CD1c-positive myeloid dendritic cell (primary cell): ENCODE measurements at regions not wholly inside any gene's neighbourhood (a gene's known extent, or its start where the extent isn't known, plus 50 kb on each side); places are given as distances from the start of the nearest gene placed in this dataset.
"Not testable (repeated sequence)": the region's sequence is repeated elsewhere in the genome, so short reads cannot be mapped to it uniquely, and the experiment has no call there.

Source experiments
- DNase-seq: peaks from one replicate; pipeline ENCODE4 v3.0.0-alpha.2; 2016; ENCODE audit errors: extremely low spot score

- DNase-seq, result not testable (repeated sequence)
These were observed 710.3 kb upstream of the INTU start for GRCh38 chr4:126922328-126922938.

DNA sequence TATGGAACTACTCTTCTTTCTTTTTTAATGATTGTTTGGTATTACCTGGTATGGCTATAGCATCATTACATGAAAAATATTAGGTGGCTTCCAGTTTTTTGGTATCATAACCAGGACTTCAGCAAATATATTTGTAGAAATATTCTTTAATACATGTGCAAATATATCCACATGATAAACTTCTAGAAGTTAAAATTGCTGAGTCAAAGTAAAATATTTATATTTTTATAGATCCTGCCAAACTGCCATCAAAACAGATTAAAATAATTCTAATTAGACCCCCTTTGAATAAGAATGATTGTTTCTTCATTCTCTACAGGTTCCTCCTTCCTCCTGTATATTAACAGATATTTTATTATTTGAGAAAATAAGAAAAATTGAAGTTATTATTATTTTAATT is 708.5 kb upstream of the INTU start:
- DNase-seq, result no peak

GRCh38 chr4:126930059-126930458 is 702.7 kb upstream of the INTU start:
- DNase-seq, result not testable (repeated sequence)

- DNase-seq, result no peak
These were observed 697.0 kb upstream of the INTU start for GRCh38 chr4:126935801-126936200.

DNA sequence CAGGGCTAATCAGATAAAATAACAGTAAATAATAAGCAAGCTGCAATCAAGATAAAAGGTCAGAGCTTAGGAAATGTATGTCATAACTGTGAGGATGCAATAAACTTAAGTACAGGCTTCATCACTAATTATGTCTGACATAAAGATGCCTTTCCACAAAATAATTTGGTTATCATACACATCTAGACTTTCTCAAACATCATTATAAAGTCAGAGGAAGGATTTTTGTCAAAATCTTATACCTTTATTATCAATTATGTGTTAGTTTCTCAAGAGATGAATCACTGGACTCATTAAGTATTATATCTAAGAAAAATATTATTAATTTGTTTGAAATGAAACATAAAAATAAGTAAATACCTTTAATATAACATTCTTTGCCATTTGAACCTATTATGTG is 695.4 kb upstream of the INTU start:
- no peak for DNase-seq

- DNase-seq, result no peak
These were observed 694.8 kb upstream of the INTU start for GRCh38 chr4:126937846-126938422.

DNA sequence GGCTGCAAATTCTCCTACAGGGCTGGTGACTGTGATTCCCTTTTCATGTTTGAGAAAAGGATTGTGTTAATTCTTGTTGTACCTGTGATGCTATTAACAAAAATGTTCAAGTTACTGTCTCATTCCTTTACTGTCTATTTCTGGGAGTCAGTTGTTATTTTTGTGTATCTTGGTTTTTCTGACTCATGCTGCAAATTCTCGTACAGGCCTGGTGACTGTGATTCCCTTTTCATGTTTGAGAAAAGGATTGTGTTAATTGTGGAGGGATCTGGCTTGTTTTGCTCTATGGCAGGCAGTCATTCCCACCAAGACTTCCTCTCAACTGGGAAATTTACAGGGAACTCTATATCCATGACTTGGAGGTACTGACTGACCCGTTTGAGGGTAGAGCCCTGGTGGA is 693.4 kb upstream of the INTU start:
- DNase-seq, result no peak

- no peak for DNase-seq
These were observed 685.2 kb upstream of the INTU start for GRCh38 chr4:126947536-126947935.

- no peak for DNase-seq
These were observed 678.0 kb upstream of the INTU start for GRCh38 chr4:126954537-126955291.

- DNase-seq, result no peak
These were observed 677.2 kb upstream of the INTU start for GRCh38 chr4:126955292-126956183.

- DNase-seq, result no peak
These were observed 676.4 kb upstream of the INTU start for GRCh38 chr4:126956184-126956897.

DNA sequence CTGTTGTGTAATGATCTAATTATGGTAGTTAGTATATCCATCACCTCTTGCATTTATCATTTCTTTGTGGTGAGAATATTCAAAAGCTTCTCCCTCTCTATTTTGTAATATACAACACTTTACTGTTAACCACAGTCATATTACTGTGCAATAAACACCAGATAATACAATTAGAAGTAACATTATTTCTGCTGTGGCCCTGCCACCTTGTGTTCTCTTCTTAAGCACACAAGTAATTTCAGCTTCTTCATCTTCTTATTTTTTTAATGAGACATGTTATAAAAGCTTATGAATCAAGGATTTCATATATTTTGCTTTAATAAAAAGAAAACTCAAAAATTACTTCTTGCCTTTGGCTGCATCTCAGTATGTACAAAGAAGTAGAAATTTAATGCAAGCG is 675.2 kb upstream of the INTU start:
- DNase-seq, result no peak

DNA sequence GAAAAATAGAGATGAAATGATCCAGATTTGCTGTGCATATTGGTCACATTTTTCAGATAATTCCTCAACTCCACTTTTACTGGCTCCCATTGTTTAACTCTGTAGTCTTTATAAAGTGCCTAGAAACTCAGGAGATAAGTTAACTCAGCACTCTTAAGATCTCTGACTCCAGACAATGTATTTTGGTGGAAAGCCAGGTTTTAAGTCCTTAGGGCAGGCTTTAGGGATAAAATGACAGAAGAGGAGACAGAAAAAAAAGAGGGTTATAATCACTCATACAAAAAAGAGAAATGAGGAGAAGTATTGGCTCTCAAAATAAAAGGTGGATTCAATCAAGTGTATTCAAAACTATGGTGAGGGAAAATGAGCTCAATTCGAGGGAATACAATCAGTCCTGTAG is 674.8 kb upstream of the INTU start:
- no peak for DNase-seq

- no peak for DNase-seq
These were observed 674.3 kb upstream of the INTU start for GRCh38 chr4:126958482-126958881.

DNA sequence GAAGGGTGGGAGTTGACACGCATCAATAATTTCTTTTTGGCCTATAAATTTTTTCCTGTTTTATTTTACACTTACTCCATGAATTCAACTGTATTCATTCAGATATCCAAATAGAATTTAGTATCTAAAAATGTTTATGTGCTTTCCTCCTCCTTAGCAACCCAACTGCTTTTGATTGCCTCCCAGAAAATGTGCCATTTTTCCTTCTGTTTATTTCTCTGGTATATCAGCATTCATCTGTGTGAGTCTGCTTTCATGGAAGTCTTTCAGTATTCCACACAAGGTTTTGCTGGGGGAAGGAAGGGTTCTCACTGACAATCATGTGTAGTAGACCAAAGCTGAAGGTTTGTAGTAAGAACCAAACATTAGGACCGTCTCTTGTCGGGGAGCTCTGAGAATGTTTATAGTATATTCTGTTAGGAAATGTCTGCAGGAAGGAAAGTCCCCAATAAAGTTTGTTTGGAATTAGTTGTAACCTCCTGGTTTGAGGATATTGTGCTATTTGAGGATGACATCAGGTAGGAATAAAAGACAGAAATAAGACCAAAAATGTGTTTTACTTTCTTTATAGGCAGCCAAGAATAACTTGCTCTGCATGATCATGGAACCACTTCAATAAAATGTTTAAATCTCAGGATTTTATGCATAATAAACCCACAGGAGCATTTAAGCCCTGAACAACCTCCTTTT is 673.6 kb upstream of the INTU start:
- no peak for DNase-seq

GRCh38 chr4:126960760-126961159 is 672.0 kb upstream of the INTU start:
- DNase-seq, result no peak

DNA sequence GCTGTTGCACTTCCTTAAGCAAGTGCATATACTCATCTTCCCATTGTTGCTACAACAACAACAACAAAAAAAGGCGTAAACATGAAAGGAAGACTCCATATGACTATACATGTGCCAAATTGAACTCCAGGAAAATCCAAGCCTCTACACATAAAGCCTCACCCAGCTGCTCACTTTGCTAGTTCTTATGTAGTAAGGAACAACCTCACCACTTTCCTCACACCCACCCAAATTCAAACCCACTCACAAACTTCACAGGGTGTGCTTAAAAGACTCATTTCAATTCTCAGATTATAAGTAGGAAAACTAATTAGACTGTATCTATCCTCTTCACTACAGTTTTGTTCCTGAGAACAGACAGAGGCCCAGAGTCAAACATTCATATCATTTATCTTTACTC is 671.1 kb upstream of the INTU start:
- DNase-seq, result no peak

DNA sequence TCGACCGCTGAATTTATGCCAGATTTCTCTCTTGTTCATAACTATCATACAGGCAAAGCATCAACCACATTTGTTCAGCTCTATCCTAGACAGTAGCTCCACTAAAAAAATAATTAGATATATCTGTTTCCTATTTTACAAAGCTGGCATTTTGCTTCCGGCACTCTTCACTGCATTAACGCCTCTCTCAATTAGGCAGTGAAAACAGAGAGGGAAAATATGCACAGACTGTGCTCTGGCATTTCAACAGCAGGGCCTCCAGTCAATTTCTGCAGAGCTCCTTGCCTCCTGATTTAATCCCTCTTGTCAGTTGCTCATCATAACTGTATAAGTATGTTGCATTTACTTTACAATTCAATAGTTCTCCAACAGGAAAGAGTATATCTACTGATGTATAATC is 666.9 kb upstream of the INTU start:
- no peak for DNase-seq

DNA sequence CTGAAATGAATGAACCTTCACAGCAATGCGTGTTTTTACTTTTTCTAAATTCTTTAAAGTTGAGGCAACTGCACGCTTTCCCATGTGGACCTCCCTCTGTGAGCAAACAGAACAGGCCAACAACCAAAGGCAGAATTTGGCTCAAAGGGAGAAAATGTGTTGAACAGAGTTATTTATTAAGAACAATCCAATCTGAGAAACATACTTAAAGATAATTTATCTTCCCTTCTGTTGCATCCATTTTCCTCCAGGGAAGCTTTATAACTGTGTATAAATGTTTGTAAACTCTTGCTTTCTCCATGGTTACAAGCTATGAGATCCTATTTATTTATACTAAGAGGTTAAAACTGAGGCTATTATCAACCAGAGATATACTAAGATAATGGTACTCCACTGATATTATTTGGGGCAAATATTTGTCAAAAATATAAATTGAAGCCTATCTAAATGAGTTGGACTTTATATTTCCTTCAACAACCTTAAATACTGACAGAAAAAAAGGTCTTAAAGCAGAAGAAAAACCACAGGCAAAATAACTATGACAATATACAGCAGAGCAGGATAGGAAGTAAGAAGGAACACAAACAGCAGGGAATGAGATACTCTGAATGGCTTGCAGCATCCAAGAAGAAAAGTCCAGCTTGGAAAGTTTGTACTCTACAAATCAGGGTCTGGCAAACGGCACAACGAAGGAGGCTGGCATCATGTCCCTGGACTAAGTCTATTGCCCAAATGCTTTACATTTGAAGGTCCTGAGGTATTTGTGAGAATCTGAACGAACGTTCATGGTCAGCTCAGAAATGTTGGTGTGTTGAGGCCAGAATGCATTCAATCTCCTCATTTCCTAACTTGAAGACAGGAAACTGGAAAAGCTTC is 663.2 kb upstream of the INTU start:
- no peak for DNase-seq

DNA sequence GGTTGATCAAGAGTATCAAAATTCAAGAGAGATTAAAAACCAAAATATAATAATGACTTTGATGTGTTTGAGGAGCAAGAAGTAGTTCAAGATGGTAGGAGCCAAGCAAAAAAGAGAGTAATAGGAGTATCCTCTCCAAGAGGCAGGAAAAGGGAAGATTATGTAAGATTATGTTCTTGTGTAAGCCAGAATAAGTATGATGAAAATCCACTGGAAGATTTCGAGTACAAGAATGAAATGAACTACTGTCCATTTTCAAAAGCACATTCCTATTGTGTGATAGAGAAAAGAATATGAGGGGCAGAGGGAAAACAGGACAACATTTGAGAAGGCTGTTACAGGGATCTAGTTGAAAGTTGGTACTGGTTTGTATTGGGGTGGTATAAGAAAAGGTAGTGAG is 659.6 kb upstream of the INTU start:
- DNase-seq, result no peak
